Panc1 (cell line): ENCODE measurements at regions not wholly inside any gene's neighbourhood (a gene's known extent, or its start where the extent isn't known, plus 50 kb on each side); places are given as distances from the start of the nearest gene placed in this dataset.
"Not testable (repeated sequence)": the region's sequence is repeated elsewhere in the genome, so short reads cannot be mapped to it uniquely, and the experiment has no call there.

Experiments used
- ATAC-seq: fragments of 200-7000 bp; cut with Tn5 transposase; 2 replicates; pipeline ENCODE4 v1.9.1; 2020; ENCODE audit warnings: mild to moderate bottlenecking, moderate library complexity
- BruUV-seq: library from RNA; stranded (reverse); fragments of 400-500 nt; replicated peaks from 2 replicates; lab custom pipeline; 2021; lab: Mats Ljungman, UMichigan
- CTCF ChIA-PET: fragments of 300-600 bp; sonication (Branson Sonifier 250); formaldehyde crosslinking; loops from one replicate; lab custom pipeline; 2022; ENCODE audit warnings: antibody characterized with exemption; lab: Charles Lee
- POLR2A ChIA-PET: fragments of 300-600 bp; sonication (Branson Sonifier 250); formaldehyde crosslinking; loops from one replicate; lab custom pipeline; 2022; ENCODE audit warnings: antibody characterized with exemption; lab: Charles Lee
- DNase-seq: peaks from one replicate; pipeline ENCODE4 v3.0.0-alpha.2; 2010; ENCODE audit warnings: low read depth, low spot score
- H3K27ac ChIP-seq: 2 replicates; pipeline ENCODE4 v1.5.1; 2011; ENCODE audit warnings: mild to moderate bottlenecking, low read length, inconsistent platforms
- H3K27me3 ChIP-seq: fragments of 200-500 bp; sonication (Bioruptor generic); 2 replicates; pipeline ENCODE4 v1.6.0; 2014; ENCODE audit warnings: low read length, inconsistent platforms; ENCODE audit not compliant: control insufficient read depth, insufficient read depth
- H3K36me3 ChIP-seq: fragments of 200-500 bp; sonication (Bioruptor generic); 2 replicates; pipeline ENCODE4 v1.5.1; 2014; ENCODE audit warnings: inconsistent platforms, mild to moderate bottlenecking, low read length, moderate library complexity; ENCODE audit not compliant: control insufficient read depth, insufficient read depth
- H3K4me1 ChIP-seq: 2 replicates; pipeline ENCODE4 v1.5.1; 2011; ENCODE audit warnings: inconsistent platforms, mild to moderate bottlenecking, low read length, moderate library complexity; ENCODE audit not compliant: control insufficient read depth, insufficient read depth
- H3K4me3 ChIP-seq, 2 experiments: 2 replicates each; pipeline ENCODE4 v1.5.1; 2011 to 2012; ENCODE audit warnings: low read depth in 2 of 2, low read length in 2 of 2, mild to moderate bottlenecking in 2 of 2, inconsistent platforms in 1 of 2, moderate library complexity in 1 of 2
- H3K9me3 ChIP-seq: fragments of 200-500 bp; sonication (Bioruptor generic); 2 replicates; pipeline ENCODE4 v1.5.1; 2014; ENCODE audit warnings: low read depth, mild to moderate bottlenecking, inconsistent platforms, low read length, moderate library complexity; ENCODE audit not compliant: control insufficient read depth, insufficient read depth
- CTCF ChIP-seq: fragments of 450-650 bp; IDR thresholded peaks from 2 replicates; pipeline ENCODE4 v1.5.1; 2017; ENCODE audit warnings: mild to moderate bottlenecking
- POLR2AphosphoS5 ChIP-seq: IDR thresholded peaks from 2 replicates; pipeline ENCODE4 v1.6.1; 2012; ENCODE audit warnings: mild to moderate bottlenecking, low read depth, low read length, moderate library complexity
- REST ChIP-seq, 2 experiments: IDR thresholded peaks; 2 replicates each; pipeline ENCODE4 v1.6.1; 2011 to 2012; ENCODE audit warnings: low read depth in 2 of 2, control low read depth in 1 of 2, low read length in 1 of 2, mild to moderate bottlenecking in 1 of 2, moderate library complexity in 1 of 2; ENCODE audit not compliant: insufficient read depth in 1 of 2
- SIN3A ChIP-seq: IDR thresholded peaks from 2 replicates; pipeline ENCODE4 v1.6.1; 2012; ENCODE audit warnings: low read depth, mild to moderate bottlenecking, low read length, moderate library complexity, borderline replicate concordance; ENCODE audit not compliant: insufficient read depth
- TCF7L2 ChIP-seq: IDR thresholded peaks from 2 replicates; pipeline ENCODE4 v1.6.1; 2011; ENCODE audit warnings: mild to moderate bottlenecking, low read depth, low read length, inconsistent platforms
- in situ Hi-C: cut with HindIII; loops from 2 replicates; pipeline ENCODE4 v1.10.0; 2016; ENCODE audit warnings: low sequenced_read_pairs, low pct_unique_long_range_greater_than_20kb
- intact Hi-C: fragments of 100-400 bp; cut with micrococcal nuclease; formaldehyde crosslinking; loops from one replicate; pipeline ENCODE4 v1.10.0; 2022; ENCODE audit not compliant: unreplicated experiment

- H3K27me3 ChIP-seq, result peaks cover 2% of the 10 kb centered on the region; the same call in 1 of the 2 replicates
- H3K36me3 ChIP-seq, result no peaks in the 10 kb centered on the region
- H3K4me1 ChIP-seq, result no peaks in the 10 kb centered on the region
- in situ Hi-C loops, result no loop called here
- ChIA-PET CTCF (interaction anchor here (0.6 kb wide), 1 partner anchor 1049 kb away, joined by 4 read pairs; no protein-coding TSS in a partner anchor), POLR2A (no interaction called here)
- no peak overlapping the region for H3K4me3 ChIP-seq
- DNase-seq (no peak), ATAC-seq (no peak)
- no TSS peak for BruUV-seq
- H3K27ac ChIP-seq, result no peak overlapping the region
- intact Hi-C loops, result no loop called here
- no peak for TF ChIP-seq SIN3A
- TF ChIP-seq POLR2AphosphoS5, result no peak
- TF ChIP-seq REST (IDR thresholded peaks at IDR 0.05; ENCODE audit: insufficient read depth in 1 of 2, low read depth in 2 of 2, low read length in 1 of 2), result no peak
- TF ChIP-seq CTCF, result no peak
- TF ChIP-seq TCF7L2, result no peak
- H3K9me3 ChIP-seq, result no peaks in the 10 kb centered on the region
Measured at GRCh38 chr10:93226619-93227018, 152.9 kb downstream of the CYP26A1 start.

GRCh38 chr10:93230596-93230995, 156.9 kb downstream of the CYP26A1 start:
- H3K9me3 ChIP-seq, H3K4me1 ChIP-seq, DNase-seq, intact Hi-C loops, ATAC-seq, H3K4me3 ChIP-seq, H3K27ac ChIP-seq, BruUV-seq, H3K36me3 ChIP-seq, in situ Hi-C loops, H3K27me3 ChIP-seq, POLR2A ChIA-PET, CTCF ChIA-PET: not testable (repeated sequence)

- ATAC-seq, H3K36me3 ChIP-seq, intact Hi-C loops, H3K27ac ChIP-seq, CTCF ChIA-PET, H3K4me3 ChIP-seq, BruUV-seq, H3K4me1 ChIP-seq, H3K9me3 ChIP-seq, in situ Hi-C loops, DNase-seq, POLR2A ChIA-PET, H3K27me3 ChIP-seq: not testable (repeated sequence)
Measured at GRCh38 chr10:93232159-93232558, 158.5 kb downstream of the CYP26A1 start.

GRCh38 chr10:93234940-93235339, 161.2 kb downstream of the CYP26A1 start:
- BruUV-seq, H3K36me3 ChIP-seq, DNase-seq, CTCF ChIA-PET, ATAC-seq, POLR2A ChIA-PET, H3K27me3 ChIP-seq, H3K27ac ChIP-seq, intact Hi-C loops, H3K4me3 ChIP-seq, H3K9me3 ChIP-seq, H3K4me1 ChIP-seq, in situ Hi-C loops: not testable (repeated sequence)
